GM23338 (cell line): ENCODE measurements at regions not wholly inside any gene's neighbourhood (a gene's known extent, or its start where the extent isn't known, plus 50 kb on each side); places are given as distances from the start of the nearest gene placed in this dataset.

Experiments
- ATAC-seq: fragments of 200-7000 bp; cut with Tn5 transposase; 3 replicates; pipeline ENCODE4 v1.9.1; 2020
- DNase-seq: peaks from one replicate; pipeline ENCODE4 v3.0.0-alpha.2; 2015; ENCODE audit warnings: low spot score
- H2AFZ ChIP-seq: fragments of 200-600 bp; sonication (generic); 2 replicates; pipeline ENCODE4 v1.8.0; 2016; ENCODE audit warnings: antibody characterized with exemption, mild to moderate bottlenecking, moderate library complexity
- H3F3A ChIP-seq: fragments of 200-600 bp; sonication (generic); replicated peaks from 2 replicates; pipeline ENCODE4 v1.8.0; 2017; ENCODE audit warnings: antibody characterized with exemption, mixed run types, low read depth
- H3K27ac ChIP-seq: fragments of 200-600 bp; sonication (generic); 2 replicates; pipeline ENCODE4 v1.6.1; 2016; ENCODE audit warnings: low read depth
- H3K27me3 ChIP-seq: fragments of 200-600 bp; sonication (generic); 2 replicates; pipeline ENCODE4 v1.8.0; 2016; ENCODE audit warnings: mild to moderate bottlenecking, mixed run types, moderate library complexity; ENCODE audit not compliant: insufficient read depth
- H3K36me3 ChIP-seq: fragments of 200-600 bp; sonication (generic); 2 replicates; pipeline ENCODE4 v1.8.0; 2016; ENCODE audit warnings: mild to moderate bottlenecking; ENCODE audit not compliant: insufficient read depth
- H3K4me1 ChIP-seq: fragments of 200-600 bp; sonication (generic); 2 replicates; pipeline ENCODE4 v1.8.0; 2016; ENCODE audit warnings: mild to moderate bottlenecking, moderate library complexity; ENCODE audit not compliant: insufficient read depth
- H3K4me2 ChIP-seq: fragments of 200-600 bp; sonication (generic); 2 replicates; pipeline ENCODE4 v1.7.1; 2017; ENCODE audit warnings: mixed run types
- H3K4me3 ChIP-seq: fragments of 200-600 bp; sonication (generic); 2 replicates; pipeline ENCODE4 v1.6.1; 2016; ENCODE audit warnings: mixed run types
- H3K79me2 ChIP-seq: fragments of 200-600 bp; sonication (generic); replicated peaks from 2 replicates; pipeline ENCODE4 v1.8.0; 2017; ENCODE audit warnings: mild to moderate bottlenecking; ENCODE audit not compliant: insufficient read depth
- H3K9me2 ChIP-seq: fragments of 200-600 bp; sonication (generic); 2 replicates; pipeline ENCODE4 v1.8.0; 2017; ENCODE audit not compliant: insufficient read depth
- H4K20me1 ChIP-seq: fragments of 200-600 bp; sonication (generic); replicated peaks from 2 replicates; pipeline ENCODE4 v1.8.0; 2017; ENCODE audit warnings: mild to moderate bottlenecking; ENCODE audit not compliant: insufficient read depth
- H3K27ac Mint-ChIP-seq: 2 replicates; pipeline ENCODE4 v1.8.0; 2020; ENCODE audit warnings: inconsistent platforms, mild to moderate bottlenecking, moderate library complexity, mixed read lengths
- H3K27me3 Mint-ChIP-seq: 3 replicates; pipeline ENCODE4 v1.8.0; 2022; ENCODE audit warnings: low read depth, mild to moderate bottlenecking, moderate library complexity, mixed read lengths, inconsistent platforms; ENCODE audit not compliant: insufficient read depth, poor library complexity
- H3K36me3 Mint-ChIP-seq: 3 replicates; pipeline ENCODE4 v1.8.0; 2021; ENCODE audit warnings: low read depth, mild to moderate bottlenecking, inconsistent platforms, moderate library complexity, mixed read lengths
- H3K4me1 Mint-ChIP-seq: 3 replicates; pipeline ENCODE4 v1.8.0; 2020; ENCODE audit warnings: mild to moderate bottlenecking, inconsistent platforms, mixed read lengths
- H3K4me3 Mint-ChIP-seq: 3 replicates; pipeline ENCODE4 v1.8.0; 2021; ENCODE audit warnings: moderate library complexity, mild to moderate bottlenecking, inconsistent platforms, mixed read lengths
- H3K9me3 Mint-ChIP-seq: 3 replicates; pipeline ENCODE4 v1.8.0; 2020; ENCODE audit warnings: moderate library complexity, mild to moderate bottlenecking, inconsistent platforms, mixed read lengths
- CREB1 ChIP-seq: fragments of 250-450 bp; sonication (Bioruptor Pico); IDR thresholded peaks from 2 replicates; pipeline ENCODE4 v1.5.0; 2020; ENCODE audit warnings: low read depth, mild to moderate bottlenecking, moderate library complexity
- CTCF ChIP-seq, 2 experiments: fragments of 200-600 bp in 1 of 2; sonication (generic) in 1 of 2; conservative IDR thresholded peaks; 2 replicates each; pipeline versions ENCODE4 v1.5.1 to v1.6.1; 2016 to 2017; ENCODE audit warnings: antibody characterized with exemption in 2 of 2, low read depth in 2 of 2, mild to moderate bottlenecking in 2 of 2, moderate library complexity in 1 of 2
- EZH2 ChIP-seq: fragments of 200-600 bp; sonication (generic); IDR thresholded peaks from one replicate; pipeline ENCODE4 v1.8.0; 2017; ENCODE audit warnings: antibody characterized with exemption, mild to moderate bottlenecking, low read depth; ENCODE audit not compliant: unreplicated experiment
- EZH2phosphoT487 ChIP-seq: fragments of 200-600 bp; sonication (generic); IDR thresholded peaks from one replicate; pipeline ENCODE4 v1.8.1; 2018; ENCODE audit warnings: antibody characterized with exemption; ENCODE audit not compliant: unreplicated experiment
- JUNB ChIP-seq: IDR thresholded peaks from one replicate; pipeline ENCODE4 v1.6.1; 2016; ENCODE audit warnings: antibody characterized with exemption; ENCODE audit not compliant: unreplicated experiment
- NANOG ChIP-seq: IDR thresholded peaks from 2 replicates; pipeline ENCODE4 v1.6.1; 2016; ENCODE audit warnings: antibody characterized with exemption, borderline replicate concordance
- POLR2AphosphoS5 ChIP-seq: IDR thresholded peaks from 2 replicates; pipeline ENCODE4 v1.6.1; 2016; ENCODE audit warnings: antibody characterized with exemption, low read depth
- STAT1 ChIP-seq: IDR thresholded peaks from one replicate; pipeline ENCODE4 v1.6.1; 2016; ENCODE audit warnings: antibody characterized with exemption; ENCODE audit not compliant: unreplicated experiment
- ZNF114 ChIP-seq: fragments of 250-450 bp; sonication (Bioruptor Pico); IDR thresholded peaks from 2 replicates; pipeline ENCODE4 v1.5.0; 2020; ENCODE audit warnings: mild to moderate bottlenecking, moderate library complexity
- ZNF331 ChIP-seq: fragments of 250-450 bp; sonication (Bioruptor Pico); IDR thresholded peaks from 2 replicates; pipeline ENCODE4 v1.5.0; 2020; ENCODE audit warnings: low read depth, mild to moderate bottlenecking, moderate library complexity
- TF ChIP-seq, protein P1 (sequence below): IDR thresholded peaks from 2 replicates; pipeline ENCODE4 v1.6.1; 2016; ENCODE audit warnings: antibody characterized with exemption
- TF ChIP-seq, protein P2 (sequence below): IDR thresholded peaks from one replicate; pipeline ENCODE4 v1.6.1; 2018; ENCODE audit warnings: antibody characterized with exemption; ENCODE audit not compliant: unreplicated experiment
- TF ChIP-seq, protein P3 (sequence below): fragments of 250-450 bp; sonication (Bioruptor Pico); IDR thresholded peaks from 2 replicates; pipeline ENCODE4 v1.5.0; 2020; ENCODE audit warnings: mild to moderate bottlenecking, moderate library complexity

DNA sequence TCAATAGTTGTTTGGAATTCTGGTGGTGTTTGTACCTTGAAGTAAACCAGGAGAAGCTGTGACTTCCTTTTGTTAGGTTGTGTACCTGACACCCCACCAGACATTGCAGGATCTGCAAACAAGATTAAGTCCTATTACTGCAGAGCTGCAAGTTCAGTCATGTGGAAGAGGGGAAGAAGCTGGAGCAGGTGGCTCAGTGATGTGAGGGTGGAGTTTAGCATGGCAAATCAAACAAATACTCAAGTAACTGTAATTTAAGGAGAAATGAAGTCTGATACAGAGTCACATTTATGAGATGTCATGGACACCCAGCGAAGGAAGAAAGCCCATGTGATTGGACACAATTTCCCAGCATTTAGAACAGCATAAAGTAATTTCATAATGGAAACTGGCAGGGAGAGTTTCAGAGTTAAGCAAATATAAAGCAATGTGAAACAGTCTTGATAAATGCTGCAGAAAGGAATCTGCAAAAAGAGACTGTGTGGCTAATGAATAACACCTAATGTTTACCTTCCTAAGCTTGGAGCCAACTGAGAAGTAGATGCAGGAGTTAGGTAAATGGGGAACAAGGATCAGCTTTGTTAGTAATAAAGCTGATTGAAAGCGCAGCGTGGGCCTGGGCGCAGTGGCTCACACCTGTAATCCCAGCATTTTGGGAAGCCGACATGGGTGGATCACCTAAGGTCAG is 249.1 kb downstream of the GBA3 start:
- H4K20me1 ChIP-seq, result no peaks in the 10 kb centered on the region
- no peak for DNase-seq
- H3K36me3 Mint-ChIP-seq, result no peaks in the 10 kb centered on the region
- H2AFZ ChIP-seq, result no peak overlapping the region
- no peak overlapping the region for H3K27ac Mint-ChIP-seq
- peaks cover 4% of the 10 kb centered on the region; the same call in 1 of the 2 replicates for H3K27me3 ChIP-seq
- no peak overlapping the region for H3K27ac ChIP-seq
- H3K36me3 ChIP-seq, result no peaks in the 10 kb centered on the region
- TF ChIP-seq CTCF (conservative IDR thresholded peaks at IDR 0.05; ENCODE audit: low read depth in 2 of 2) (no peak), JUNB (no peak), STAT1 (no peak), EZH2phosphoT487 (no peak), CREB1 (no peak), POLR2AphosphoS5 (no peak), NANOG (no peak), ZNF331 (CRISPR knock-in tag) (no peak), ZNF114 (CRISPR knock-in tag) (no peak), EZH2 (no peak)
- TF ChIP-seq, protein P1, sequence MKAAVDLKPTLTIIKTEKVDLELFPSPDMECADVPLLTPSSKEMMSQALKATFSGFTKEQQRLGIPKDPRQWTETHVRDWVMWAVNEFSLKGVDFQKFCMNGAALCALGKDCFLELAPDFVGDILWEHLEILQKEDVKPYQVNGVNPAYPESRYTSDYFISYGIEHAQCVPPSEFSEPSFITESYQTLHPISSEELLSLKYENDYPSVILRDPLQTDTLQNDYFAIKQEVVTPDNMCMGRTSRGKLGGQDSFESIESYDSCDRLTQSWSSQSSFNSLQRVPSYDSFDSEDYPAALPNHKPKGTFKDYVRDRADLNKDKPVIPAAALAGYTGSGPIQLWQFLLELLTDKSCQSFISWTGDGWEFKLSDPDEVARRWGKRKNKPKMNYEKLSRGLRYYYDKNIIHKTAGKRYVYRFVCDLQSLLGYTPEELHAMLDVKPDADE, result no peak
- TF ChIP-seq, protein P2, sequence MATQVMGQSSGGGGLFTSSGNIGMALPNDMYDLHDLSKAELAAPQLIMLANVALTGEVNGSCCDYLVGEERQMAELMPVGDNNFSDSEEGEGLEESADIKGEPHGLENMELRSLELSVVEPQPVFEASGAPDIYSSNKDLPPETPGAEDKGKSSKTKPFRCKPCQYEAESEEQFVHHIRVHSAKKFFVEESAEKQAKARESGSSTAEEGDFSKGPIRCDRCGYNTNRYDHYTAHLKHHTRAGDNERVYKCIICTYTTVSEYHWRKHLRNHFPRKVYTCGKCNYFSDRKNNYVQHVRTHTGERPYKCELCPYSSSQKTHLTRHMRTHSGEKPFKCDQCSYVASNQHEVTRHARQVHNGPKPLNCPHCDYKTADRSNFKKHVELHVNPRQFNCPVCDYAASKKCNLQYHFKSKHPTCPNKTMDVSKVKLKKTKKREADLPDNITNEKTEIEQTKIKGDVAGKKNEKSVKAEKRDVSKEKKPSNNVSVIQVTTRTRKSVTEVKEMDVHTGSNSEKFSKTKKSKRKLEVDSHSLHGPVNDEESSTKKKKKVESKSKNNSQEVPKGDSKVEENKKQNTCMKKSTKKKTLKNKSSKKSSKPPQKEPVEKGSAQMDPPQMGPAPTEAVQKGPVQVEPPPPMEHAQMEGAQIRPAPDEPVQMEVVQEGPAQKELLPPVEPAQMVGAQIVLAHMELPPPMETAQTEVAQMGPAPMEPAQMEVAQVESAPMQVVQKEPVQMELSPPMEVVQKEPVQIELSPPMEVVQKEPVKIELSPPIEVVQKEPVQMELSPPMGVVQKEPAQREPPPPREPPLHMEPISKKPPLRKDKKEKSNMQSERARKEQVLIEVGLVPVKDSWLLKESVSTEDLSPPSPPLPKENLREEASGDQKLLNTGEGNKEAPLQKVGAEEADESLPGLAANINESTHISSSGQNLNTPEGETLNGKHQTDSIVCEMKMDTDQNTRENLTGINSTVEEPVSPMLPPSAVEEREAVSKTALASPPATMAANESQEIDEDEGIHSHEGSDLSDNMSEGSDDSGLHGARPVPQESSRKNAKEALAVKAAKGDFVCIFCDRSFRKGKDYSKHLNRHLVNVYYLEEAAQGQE, result no peak
- TF ChIP-seq, protein P3, sequence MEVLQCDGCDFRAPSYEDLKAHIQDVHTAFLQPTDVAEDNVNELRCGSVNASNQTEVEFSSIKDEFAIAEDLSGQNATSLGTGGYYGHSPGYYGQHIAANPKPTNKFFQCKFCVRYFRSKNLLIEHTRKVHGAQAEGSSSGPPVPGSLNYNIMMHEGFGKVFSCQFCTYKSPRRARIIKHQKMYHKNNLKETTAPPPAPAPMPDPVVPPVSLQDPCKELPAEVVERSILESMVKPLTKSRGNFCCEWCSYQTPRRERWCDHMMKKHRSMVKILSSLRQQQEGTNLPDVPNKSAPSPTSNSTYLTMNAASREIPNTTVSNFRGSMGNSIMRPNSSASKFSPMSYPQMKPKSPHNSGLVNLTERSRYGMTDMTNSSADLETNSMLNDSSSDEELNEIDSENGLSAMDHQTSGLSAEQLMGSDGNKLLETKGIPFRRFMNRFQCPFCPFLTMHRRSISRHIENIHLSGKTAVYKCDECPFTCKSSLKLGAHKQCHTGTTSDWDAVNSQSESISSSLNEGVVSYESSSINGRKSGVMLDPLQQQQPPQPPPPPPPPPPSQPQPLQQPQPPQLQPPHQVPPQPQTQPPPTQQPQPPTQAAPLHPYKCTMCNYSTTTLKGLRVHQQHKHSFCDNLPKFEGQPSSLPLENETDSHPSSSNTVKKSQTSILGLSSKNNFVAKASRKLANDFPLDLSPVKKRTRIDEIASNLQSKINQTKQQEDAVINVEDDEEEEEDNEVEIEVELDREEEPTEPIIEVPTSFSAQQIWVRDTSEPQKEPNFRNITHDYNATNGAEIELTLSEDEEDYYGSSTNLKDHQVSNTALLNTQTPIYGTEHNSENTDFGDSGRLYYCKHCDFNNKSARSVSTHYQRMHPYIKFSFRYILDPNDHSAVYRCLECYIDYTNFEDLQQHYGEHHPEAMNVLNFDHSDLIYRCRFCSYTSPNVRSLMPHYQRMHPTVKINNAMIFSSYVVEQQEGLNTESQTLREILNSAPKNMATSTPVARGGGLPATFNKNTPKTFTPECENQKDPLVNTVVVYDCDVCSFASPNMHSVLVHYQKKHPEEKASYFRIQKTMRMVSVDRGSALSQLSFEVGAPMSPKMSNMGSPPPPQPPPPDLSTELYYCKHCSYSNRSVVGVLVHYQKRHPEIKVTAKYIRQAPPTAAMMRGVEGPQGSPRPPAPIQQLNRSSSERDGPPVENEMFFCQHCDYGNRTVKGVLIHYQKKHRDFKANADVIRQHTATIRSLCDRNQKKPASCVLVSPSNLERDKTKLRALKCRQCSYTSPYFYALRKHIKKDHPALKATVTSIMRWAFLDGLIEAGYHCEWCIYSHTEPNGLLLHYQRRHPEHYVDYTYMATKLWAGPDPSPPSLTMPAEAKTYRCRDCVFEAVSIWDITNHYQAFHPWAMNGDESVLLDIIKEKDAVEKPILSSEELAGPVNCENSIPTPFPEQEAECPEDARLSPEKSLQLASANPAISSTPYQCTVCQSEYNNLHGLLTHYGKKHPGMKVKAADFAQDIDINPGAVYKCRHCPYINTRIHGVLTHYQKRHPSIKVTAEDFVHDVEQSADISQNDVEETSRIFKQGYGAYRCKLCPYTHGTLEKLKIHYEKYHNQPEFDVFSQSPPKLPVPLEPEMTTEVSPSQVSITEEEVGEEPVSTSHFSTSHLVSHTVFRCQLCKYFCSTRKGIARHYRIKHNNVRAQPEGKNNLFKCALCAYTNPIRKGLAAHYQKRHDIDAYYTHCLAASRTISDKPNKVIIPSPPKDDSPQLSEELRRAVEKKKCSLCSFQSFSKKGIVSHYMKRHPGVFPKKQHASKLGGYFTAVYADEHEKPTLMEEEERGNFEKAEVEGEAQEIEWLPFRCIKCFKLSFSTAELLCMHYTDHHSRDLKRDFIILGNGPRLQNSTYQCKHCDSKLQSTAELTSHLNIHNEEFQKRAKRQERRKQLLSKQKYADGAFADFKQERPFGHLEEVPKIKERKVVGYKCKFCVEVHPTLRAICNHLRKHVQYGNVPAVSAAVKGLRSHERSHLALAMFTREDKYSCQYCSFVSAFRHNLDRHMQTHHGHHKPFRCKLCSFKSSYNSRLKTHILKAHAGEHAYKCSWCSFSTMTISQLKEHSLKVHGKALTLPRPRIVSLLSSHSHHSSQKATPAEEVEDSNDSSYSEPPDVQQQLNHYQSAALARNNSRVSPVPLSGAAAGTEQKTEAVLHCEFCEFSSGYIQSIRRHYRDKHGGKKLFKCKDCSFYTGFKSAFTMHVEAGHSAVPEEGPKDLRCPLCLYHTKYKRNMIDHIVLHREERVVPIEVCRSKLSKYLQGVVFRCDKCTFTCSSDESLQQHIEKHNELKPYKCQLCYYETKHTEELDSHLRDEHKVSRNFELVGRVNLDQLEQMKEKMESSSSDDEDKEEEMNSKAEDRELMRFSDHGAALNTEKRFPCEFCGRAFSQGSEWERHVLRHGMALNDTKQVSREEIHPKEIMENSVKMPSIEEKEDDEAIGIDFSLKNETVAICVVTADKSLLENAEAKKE (CRISPR knock-in tag), result no peak
- H3K27me3 Mint-ChIP-seq, result peaks cover 5% of the 10 kb centered on the region
- H3K4me2 ChIP-seq, result no peak overlapping the region
- peaks cover 17% of the 10 kb centered on the region; the same call in 1 of the 2 replicates for H3K9me2 ChIP-seq
- peaks cover 22% of the 10 kb centered on the region for H3K4me1 Mint-ChIP-seq
- no peaks in the 10 kb centered on the region for H3F3A ChIP-seq
- ATAC-seq, result no peak
- H3K4me1 ChIP-seq, result peaks cover 21% of the 10 kb centered on the region
- H3K9me3 Mint-ChIP-seq, result no peaks in the 10 kb centered on the region; the same call in 2 of the 3 replicates
- H3K79me2 ChIP-seq, result no peaks in the 10 kb centered on the region
- H3K4me3 ChIP-seq, result no peak overlapping the region
- H3K4me3 Mint-ChIP-seq, result no peak overlapping the region
